DMS79 (cell line): ENCODE measurements at regions not wholly inside any gene's neighbourhood (a gene's known extent, or its start where the extent isn't known, plus 50 kb on each side); places are given as distances from the start of the nearest gene placed in this dataset.
"Not testable (repeated sequence)": the region's sequence is repeated elsewhere in the genome, so short reads cannot be mapped to it uniquely, and the experiment has no call there.

ENCODE experiments used
- DNase-seq: peaks from one replicate; lab custom pipeline; 2025; lab: John Stamatoyannopoulos, UW

DNA sequence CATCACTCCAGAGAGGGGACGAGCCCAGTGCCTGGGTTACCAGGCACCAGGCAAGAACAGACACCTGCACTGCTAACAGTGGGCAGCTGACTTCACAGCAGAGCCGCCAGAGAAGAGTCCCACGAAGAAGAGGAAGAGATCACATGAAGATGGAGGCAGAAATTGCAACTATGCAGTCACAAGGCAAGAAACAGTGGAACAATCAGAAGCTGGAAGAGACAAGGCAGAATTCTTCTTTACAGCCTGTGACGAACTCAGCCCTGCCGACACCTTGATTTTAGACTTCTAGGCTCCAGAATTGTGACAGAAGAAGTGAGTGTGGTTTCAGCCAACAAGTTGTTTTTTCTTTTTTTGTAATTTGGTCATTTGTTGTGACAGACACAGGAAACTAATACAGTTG, 59.2 kb downstream of the IL12A start:
- DNase-seq, result no peak

GRCh38 chr3:160049038-160049437, 60.4 kb downstream of the IL12A start:
- no peak for DNase-seq

- DNase-seq, result no peak
These were observed 60.9 kb downstream of the IL12A start for GRCh38 chr3:160049565-160049964.

- no peak for DNase-seq
These were observed 61.4 kb downstream of the IL12A start for GRCh38 chr3:160049988-160050387.

DNA sequence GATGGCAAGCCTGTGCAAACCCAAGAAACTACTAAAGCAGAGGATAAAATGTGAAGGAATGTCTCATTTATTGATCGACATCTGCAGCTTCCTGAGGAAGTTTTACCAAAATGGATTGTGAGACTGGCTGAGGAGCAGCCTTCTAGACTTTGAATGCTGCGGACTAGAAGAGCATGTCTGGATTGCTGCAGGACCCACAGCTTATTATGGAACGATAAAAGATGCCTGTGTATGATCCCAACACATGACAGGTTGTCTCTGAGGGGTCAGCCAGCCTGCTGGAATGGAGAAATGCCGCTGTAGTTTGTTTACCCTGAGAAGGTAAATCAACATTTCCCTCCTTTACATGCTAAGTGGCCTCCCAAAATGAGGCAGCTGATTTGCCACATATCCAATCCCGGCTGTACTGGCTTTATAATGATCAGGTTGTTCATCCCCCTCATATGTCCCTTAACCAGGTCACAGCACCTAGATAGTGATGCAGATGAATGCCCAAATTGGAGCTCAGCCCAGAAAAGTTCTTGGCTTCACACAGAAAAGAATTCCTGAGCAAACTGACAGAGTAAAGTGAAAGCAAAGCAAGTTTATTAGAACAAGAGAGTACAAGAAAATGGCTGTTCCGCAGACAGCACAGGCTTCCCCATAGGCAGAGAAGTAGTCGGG, 63.9 kb downstream of the IL12A start:
- DNase-seq, result no peak

DNA sequence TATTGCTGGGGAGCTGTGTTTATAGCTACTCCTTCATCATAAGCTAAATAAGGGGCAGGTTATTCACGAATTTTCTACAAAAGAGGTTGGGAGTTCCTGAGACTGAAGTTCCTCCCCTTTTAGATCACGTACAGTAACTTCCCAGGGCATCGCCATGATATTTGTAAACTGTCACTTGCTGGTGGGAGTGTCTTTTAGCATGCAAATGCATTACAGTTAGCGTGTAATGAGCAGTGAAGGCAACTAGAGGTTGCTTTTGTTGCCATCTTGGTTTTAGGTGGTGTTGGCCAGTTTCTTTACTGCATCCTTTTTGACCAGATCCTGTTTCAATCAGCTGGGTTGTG, 64.4 kb downstream of the IL12A start:
- no peak for DNase-seq

- DNase-seq, result not testable (repeated sequence)
These were observed 66.2 kb downstream of the IL12A start for GRCh38 chr3:160054862-160055261.

DNA sequence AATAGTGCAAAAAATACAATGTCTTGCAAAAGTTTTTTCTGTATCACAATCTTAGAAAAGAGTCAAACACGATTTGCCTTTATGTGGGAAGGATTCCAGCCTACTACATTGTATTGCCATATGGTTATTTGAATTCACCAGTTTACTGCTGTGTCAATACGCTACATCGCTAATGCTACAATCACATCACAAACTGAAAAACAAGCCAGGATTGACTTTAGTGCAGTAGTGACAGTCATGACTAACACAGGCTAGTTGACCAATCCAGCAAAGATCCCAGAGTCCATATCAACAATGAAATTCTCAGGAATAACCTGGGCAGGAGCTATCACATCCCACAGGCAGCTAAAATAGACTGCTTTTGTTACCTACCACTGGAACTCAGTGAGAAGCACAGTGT, 67.0 kb downstream of the IL12A start:
- no peak for DNase-seq

DNA sequence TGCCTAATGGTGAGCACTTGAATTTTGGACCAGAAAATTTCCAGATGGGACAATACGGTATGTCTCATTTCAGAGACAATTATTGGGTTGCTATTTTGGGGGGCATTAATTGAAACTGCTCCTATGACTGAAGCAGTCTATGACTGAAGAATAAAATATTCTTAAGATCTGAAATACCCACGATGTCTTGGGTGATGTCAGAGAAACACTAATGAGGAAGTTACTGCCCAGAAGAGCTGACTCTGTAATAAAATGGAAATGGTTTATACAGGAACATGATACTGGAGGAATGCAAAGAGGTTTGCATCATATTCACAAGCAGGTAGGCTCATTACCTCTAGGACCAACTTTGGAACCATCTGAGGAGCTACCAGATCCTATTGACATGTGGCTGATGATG, 68.7 kb downstream of the IL12A start:
- DNase-seq, result no peak

DNA sequence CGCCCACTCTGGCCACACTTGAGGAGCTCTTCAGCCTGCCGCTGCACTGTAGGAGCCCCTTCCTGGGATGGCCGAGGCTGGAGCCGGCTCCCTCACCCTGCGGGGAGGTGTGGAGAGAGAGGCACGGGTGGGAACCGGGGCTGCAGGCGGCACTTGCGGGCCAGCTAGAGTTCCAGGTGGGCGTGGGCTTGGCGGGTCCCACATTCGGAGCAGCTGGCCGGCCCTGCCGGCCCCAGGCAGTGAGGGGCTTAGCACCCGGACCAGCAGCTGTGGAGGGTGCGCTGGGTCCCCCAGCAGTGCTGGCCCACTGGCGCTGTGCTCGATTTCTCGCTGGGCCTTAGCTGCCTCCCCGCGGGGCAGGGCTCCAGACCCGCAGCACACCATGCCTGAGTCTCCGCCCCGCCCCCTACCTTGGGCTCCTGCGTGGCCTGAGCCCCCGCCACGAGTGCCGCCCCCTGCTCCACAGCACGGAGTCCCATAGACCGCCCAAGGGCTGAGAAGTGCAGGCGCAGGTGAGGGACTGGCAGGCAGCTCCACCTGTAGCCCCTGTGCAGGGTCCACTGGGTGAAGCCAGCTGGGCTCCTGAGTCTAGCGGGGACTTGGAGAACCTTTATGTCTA, 71.9 kb downstream of the IL12A start:
- no peak for DNase-seq

GRCh38 chr3:160061525-160061924, 72.9 kb downstream of the IL12A start:
- no peak for DNase-seq

- no peak for DNase-seq
These were observed 76.6 kb downstream of the IL12A start for GRCh38 chr3:160065282-160065681.

- no peak for DNase-seq
These were observed 77.2 kb downstream of the IL12A start for GRCh38 chr3:160065786-160066185.

DNA sequence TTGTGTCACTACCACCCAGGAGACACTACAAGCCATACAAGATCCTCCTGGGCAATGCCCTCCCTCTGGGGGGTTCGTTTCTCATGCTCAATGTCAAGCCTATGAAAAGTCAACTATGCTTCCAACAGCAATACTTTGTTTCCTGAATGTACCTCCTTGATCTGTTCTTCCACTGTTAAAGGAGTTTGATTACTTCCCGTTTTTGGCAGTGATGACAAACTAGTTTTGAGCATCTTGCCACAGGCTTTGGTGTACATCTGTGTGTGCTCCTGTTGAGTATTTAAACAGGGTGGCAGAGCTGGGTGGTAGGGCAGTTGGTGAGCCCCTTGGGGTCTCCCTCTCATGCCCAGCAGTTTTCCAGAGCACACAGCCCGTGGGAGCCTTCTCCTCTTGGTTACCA, 81.4 kb downstream of the IL12A start:
- no peak for DNase-seq

GRCh38 chr3:160076519-160076918, 87.9 kb downstream of the IL12A start:
- DNase-seq, result no peak

DNA sequence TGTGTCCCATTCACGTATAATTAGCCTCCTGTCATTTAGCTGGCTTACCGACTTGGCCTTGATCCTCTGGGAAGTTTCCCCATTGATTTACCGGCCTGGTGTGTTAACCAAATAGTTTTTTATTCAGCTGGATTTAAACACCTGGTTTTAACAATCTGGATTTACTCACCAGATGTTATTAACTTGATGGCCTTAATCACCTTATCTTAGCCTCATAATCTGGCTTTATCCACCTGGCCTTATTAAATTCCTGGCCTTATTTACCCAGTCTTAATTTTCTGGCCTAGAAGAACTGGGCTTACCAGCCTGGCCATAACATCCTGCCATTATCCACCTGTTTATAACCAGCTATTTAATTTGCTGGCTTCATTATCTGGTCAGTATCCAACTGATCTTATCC, 89.9 kb downstream of the IL12A start:
- DNase-seq, result no peak

GRCh38 chr3:160081958-160082533, 93.4 kb downstream of the IL12A start:
- DNase-seq, result no peak

DNA sequence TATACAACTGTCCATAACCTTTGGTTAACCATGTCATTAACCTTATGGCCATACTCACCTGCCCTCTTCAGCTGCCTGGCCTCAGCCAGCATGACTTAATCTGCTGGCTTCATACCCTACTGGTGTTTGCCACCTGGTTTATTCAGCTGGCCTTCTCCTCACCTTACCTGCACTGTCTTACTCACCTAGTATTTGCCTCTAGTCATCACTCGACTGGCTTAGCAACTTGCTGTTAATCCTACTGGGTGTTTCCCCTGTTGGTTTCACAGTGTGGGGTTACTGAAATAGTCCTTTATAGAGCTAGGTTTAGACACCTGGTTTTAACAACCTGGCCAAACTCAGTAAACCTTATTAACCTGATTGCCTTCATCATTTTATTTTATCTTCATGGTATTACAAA, 96.4 kb downstream of the IL12A start:
- no peak for DNase-seq

- DNase-seq, result no peak
These were observed 100.0 kb downstream of the IL12A start for GRCh38 chr3:160088492-160089137.

GRCh38 chr3:160090653-160091052, 102.0 kb downstream of the IL12A start:
- no peak for DNase-seq

- no peak for DNase-seq
These were observed 102.8 kb downstream of the IL12A start for GRCh38 chr3:160091441-160091840.

DNA sequence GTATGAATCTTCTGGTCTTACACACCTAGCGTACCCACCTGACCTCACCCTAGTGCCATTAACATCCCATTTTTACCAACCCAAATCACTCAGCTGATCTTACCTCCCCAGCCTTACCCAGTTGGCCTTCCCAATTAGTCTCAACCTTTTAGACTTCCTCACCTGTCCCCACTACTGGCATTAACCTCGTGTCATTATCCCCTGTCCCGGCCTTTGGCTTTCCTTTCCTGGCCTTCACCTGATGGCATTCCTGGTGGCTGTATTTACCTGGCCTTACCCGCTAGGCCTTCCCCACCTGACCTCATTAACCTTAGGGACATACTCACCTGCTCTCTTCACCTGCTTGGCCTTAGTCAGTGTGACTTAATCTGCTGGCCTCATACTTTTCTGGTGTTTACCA, 104.1 kb downstream of the IL12A start:
- DNase-seq, result no peak

- no peak for DNase-seq
These were observed 105.9 kb downstream of the IL12A start for GRCh38 chr3:160094562-160094961.
